ENCODE measurements at regions not wholly inside any gene's neighbourhood (a gene's known extent, or its start where the extent isn't known, plus 50 kb on each side); places are given as distances from the start of the nearest gene placed in this dataset.

DNA sequence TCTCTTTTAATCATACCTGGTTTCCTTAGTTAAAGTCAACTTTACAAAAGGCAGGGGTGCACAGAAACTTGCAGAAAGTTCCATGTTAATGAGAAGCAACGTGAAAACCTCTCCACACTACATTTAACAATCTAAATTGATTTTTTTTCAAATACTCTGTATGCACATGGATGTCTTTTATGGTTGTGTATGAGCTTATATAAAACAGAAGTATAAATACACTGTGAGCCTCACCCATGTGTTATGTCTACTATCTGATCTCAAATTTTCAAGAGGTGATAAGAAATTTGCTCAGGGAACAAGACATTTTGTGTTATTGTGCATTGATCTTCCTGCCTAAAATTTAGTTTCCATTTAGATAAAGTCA is 617.6 kb downstream of the ADCYAP1 start:
- DNase-seq (ENCODE audit: low read depth, low spot score), result no peak
- H3K27ac ChIP-seq, result no peak overlapping the region
- H3K9me3 ChIP-seq (ENCODE audit: low read depth, low read length), result no peaks in the 10 kb centered on the region
- no peaks in the 10 kb centered on the region for H3K36me3 ChIP-seq (ENCODE audit: insufficient read depth, low read length)
- H3K4me3 ChIP-seq, result no peak overlapping the region
- TF ChIP-seq EZH2 (IDR thresholded peaks at IDR 0.05), result no peak
- no peak for TF ChIP-seq FOXP2 (optimal IDR thresholded peaks at IDR 0.05; ENCODE audit: control extremely low read depth, extremely low read length, insufficient read depth)
- TF ChIP-seq POLR2AphosphoS5 (IDR thresholded peaks at IDR 0.05; ENCODE audit: borderline replicate concordance, low read depth, low read length), result no peak
- no peak overlapping the region for H3K9ac ChIP-seq (ENCODE audit: insufficient read length)

DNA sequence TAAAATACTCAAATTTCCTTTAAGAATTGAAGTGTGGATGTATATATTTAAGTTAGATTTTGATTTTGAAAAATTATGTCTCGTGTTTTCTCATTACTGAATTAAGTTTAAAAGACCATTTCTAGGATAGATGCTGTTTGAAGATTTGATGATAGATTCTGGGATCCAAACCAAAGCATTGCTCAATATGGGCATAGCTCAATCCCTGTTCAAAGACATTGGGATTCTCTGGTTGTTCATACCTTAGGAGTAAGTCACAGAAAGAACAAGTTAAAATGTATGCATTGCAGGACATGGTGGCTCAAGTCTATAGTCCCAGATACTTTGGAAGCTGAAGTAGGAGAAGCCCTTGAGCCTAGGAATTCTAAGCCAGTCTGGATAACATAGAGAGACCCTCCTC is 622.3 kb downstream of the ADCYAP1 start:
- Histone ChIP-seq H3K27ac (no peak overlapping the region), H3K9me3 (ENCODE audit: low read depth, low read length) (no peaks in the 10 kb centered on the region), H3K9ac (ENCODE audit: insufficient read length) (no peak overlapping the region), H3K36me3 (ENCODE audit: insufficient read depth, low read length) (no peaks in the 10 kb centered on the region), H3K4me3 (no peak overlapping the region)
- TF ChIP-seq EZH2 (IDR thresholded peaks at IDR 0.05), result no peak
- no peak for TF ChIP-seq POLR2AphosphoS5 (IDR thresholded peaks at IDR 0.05; ENCODE audit: borderline replicate concordance, low read depth, low read length)
- TF ChIP-seq FOXP2 (optimal IDR thresholded peaks at IDR 0.05; ENCODE audit: control extremely low read depth, extremely low read length, insufficient read depth), result no peak
- DNase-seq (ENCODE audit: low read depth, low spot score), result no peak

DNA sequence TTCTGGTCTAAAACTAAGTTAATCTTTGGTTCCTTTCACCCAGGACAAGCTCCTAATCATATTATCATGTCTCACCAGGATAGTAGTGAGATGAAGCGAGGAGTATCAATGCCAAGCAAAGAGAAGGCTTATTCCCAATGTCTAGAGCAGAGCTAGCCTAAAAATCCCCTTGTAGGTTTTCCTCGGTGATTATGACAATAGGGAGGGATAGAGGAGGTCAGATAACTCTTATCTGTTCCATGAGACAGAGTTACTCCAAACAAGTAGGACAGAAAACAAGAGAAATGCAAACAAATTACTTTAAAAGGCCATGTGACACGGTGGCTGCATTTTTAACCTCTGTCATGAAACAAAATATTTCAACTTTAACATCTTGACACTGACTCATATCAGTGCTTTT is 623.1 kb downstream of the ADCYAP1 start:
- no peak overlapping the region for H3K4me3 ChIP-seq
- H3K9ac ChIP-seq (ENCODE audit: insufficient read length), result no peak overlapping the region
- no peaks in the 10 kb centered on the region for H3K9me3 ChIP-seq (ENCODE audit: low read depth, low read length)
- H3K36me3 ChIP-seq (ENCODE audit: insufficient read depth, low read length), result no peaks in the 10 kb centered on the region
- no peak for DNase-seq (ENCODE audit: low read depth, low spot score)
- no peak for TF ChIP-seq FOXP2 (optimal IDR thresholded peaks at IDR 0.05; ENCODE audit: control extremely low read depth, extremely low read length, insufficient read depth)
- TF ChIP-seq EZH2 (IDR thresholded peaks at IDR 0.05), result no peak
- no peak for TF ChIP-seq POLR2AphosphoS5 (IDR thresholded peaks at IDR 0.05; ENCODE audit: borderline replicate concordance, low read depth, low read length)
- no peak overlapping the region for H3K27ac ChIP-seq

DNA sequence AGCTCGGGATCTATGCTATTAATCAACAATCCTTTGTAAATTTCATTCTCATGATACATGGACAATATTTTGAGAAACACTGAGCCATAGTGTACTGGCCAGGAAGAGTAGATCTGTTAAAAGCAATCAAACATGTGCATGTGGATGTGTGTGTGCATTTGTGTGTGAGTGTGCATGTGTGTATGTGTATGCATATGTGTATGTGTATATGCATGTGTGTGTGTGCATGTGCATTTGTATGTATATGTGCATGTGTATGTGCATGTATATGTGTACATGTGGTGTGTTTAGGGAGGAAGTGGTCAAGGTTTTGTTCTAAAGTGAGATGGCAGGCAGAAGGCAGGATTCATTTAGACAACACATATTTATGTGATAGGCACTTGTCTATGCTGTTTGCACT is 623.8 kb downstream of the ADCYAP1 start:
- no peak overlapping the region for H3K4me3 ChIP-seq
- no peak overlapping the region for H3K9ac ChIP-seq (ENCODE audit: insufficient read length)
- DNase-seq (ENCODE audit: low read depth, low spot score), result no peak
- H3K36me3 ChIP-seq (ENCODE audit: insufficient read depth, low read length), result no peaks in the 10 kb centered on the region
- no peak for TF ChIP-seq POLR2AphosphoS5 (IDR thresholded peaks at IDR 0.05; ENCODE audit: borderline replicate concordance, low read depth, low read length)
- no peak for TF ChIP-seq EZH2 (IDR thresholded peaks at IDR 0.05)
- no peak for TF ChIP-seq FOXP2 (optimal IDR thresholded peaks at IDR 0.05; ENCODE audit: control extremely low read depth, extremely low read length, insufficient read depth)
- H3K27ac ChIP-seq, result no peak overlapping the region
- H3K9me3 ChIP-seq (ENCODE audit: low read depth, low read length), result no peaks in the 10 kb centered on the region

DNA sequence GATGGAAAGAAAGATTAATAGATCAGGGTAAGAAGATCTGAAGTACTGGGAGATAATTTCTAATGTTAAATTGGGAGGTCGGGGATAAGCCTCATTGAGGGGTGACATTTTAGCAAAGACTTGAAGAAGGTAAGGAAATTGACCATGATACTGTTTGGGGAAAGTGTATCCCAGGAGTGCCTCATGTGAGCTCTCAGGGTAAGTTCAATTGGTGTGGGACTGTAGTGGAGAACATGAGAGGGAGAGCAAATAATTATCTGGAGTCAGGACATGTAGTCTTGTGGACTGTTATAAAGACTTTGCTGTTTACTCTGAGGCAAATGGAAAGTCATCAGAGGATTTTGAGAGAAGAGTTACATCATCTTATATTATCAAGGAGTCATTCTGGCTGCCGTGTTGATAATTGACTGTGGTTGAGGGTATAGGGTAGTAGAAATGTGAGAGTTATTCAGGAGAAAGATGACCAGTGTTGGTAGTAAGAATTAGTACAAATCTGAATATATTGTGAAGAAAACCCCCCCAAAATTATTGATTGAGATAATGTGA is 624.4 kb downstream of the ADCYAP1 start:
- H3K27ac ChIP-seq, result no peak overlapping the region
- TF ChIP-seq EZH2 (IDR thresholded peaks at IDR 0.05), result no peak
- no peak for TF ChIP-seq POLR2AphosphoS5 (IDR thresholded peaks at IDR 0.05; ENCODE audit: borderline replicate concordance, low read depth, low read length)
- TF ChIP-seq FOXP2 (optimal IDR thresholded peaks at IDR 0.05; ENCODE audit: control extremely low read depth, extremely low read length, insufficient read depth), result no peak
- no peaks in the 10 kb centered on the region for H3K9me3 ChIP-seq (ENCODE audit: low read depth, low read length)
- no peak overlapping the region for H3K4me3 ChIP-seq
- no peak overlapping the region for H3K9ac ChIP-seq (ENCODE audit: insufficient read length)
- H3K36me3 ChIP-seq (ENCODE audit: insufficient read depth, low read length), result no peaks in the 10 kb centered on the region
- DNase-seq (ENCODE audit: low read depth, low spot score), result no peak

DNA sequence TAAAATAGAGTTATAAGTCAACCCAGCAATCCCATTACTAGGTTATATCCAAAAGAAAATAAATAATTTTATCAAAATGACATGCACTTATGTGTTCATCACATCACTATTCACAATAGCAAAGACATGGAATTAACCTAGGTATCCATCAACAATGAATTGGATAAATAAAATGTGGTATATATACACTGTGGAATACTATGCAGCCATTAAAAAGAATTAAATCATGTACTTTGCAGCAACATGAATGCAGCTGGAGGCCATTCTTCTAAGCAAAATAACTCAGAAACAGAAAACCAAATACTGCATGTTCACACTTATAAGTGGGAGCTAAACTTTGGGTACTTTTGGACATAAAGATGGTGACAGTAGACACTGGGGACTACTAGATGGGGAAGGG is 626.0 kb downstream of the ADCYAP1 start:
- Histone ChIP-seq H3K4me3 (no peak overlapping the region), H3K36me3 (ENCODE audit: insufficient read depth, low read length) (no peaks in the 10 kb centered on the region), H3K9me3 (ENCODE audit: low read depth, low read length) (no peaks in the 10 kb centered on the region), H3K27ac (no peak overlapping the region), H3K9ac (ENCODE audit: insufficient read length) (no peak overlapping the region)
- no peak for DNase-seq (ENCODE audit: low read depth, low spot score)
- TF ChIP-seq POLR2AphosphoS5 (IDR thresholded peaks at IDR 0.05; ENCODE audit: borderline replicate concordance, low read depth, low read length) (no peak), EZH2 (IDR thresholded peaks at IDR 0.05) (no peak), FOXP2 (optimal IDR thresholded peaks at IDR 0.05; ENCODE audit: control extremely low read depth, extremely low read length, insufficient read depth) (no peak)

DNA sequence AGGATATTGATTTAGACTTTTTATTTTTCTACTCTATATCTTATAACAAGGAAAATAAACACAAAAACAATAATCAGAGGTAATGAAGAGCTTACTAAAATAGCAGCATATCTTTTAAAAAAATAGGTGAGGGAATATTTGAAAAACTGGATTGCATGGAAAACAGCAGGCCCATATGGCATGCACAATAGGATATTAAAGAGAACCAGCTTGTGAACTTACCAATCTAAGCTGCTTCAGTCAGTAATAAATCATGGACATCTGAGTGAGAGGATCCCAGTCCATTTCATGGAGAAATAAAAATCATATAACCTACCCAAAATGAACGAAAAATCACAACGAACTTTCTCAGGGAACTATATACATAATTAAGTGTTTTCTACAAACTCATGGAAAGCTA is 634.6 kb downstream of the ADCYAP1 start:
- TF ChIP-seq FOXP2 (optimal IDR thresholded peaks at IDR 0.05; ENCODE audit: control extremely low read depth, extremely low read length, insufficient read depth), result no peak
- TF ChIP-seq EZH2 (IDR thresholded peaks at IDR 0.05), result no peak
- no peak for TF ChIP-seq POLR2AphosphoS5 (IDR thresholded peaks at IDR 0.05; ENCODE audit: borderline replicate concordance, low read depth, low read length)

DNA sequence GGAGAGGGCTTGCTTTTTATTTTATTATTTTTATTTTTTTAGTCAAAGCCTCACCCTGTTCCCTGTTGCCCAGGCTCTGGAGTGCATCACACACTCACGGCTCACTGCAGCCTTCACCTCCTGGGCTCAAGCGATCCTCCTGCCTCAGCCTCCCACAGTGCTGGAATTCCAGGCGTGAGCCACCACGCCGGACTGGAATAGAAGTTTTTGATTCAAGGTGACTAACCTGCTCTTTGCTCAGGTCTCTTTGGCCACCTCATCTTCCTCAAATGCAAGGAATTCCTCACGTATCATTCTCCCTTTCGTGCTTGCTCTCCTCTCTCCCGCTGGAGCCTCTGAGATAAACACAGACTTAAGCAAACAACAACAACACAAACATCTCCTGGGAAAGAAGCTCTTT is 636.8 kb downstream of the ADCYAP1 start:
- Histone ChIP-seq H3K27ac (no peak overlapping the region), H3K36me3 (ENCODE audit: insufficient read depth, low read length) (no peaks in the 10 kb centered on the region), H3K4me3 (no peak overlapping the region), H3K9ac (ENCODE audit: insufficient read length) (no peak overlapping the region), H3K9me3 (ENCODE audit: low read depth, low read length) (no peaks in the 10 kb centered on the region)
- DNase-seq (ENCODE audit: low read depth, low spot score), result no peak
- no peak for TF ChIP-seq FOXP2 (optimal IDR thresholded peaks at IDR 0.05; ENCODE audit: control extremely low read depth, extremely low read length, insufficient read depth)
- TF ChIP-seq POLR2AphosphoS5 (IDR thresholded peaks at IDR 0.05; ENCODE audit: borderline replicate concordance, low read depth, low read length), result no peak
- no peak for TF ChIP-seq EZH2 (IDR thresholded peaks at IDR 0.05)

More for the DNA sequence above, 634.6 kb downstream of the ADCYAP1 start:
- Histone ChIP-seq H3K9ac (ENCODE audit: insufficient read length) (no peak overlapping the region), H3K4me3 (no peak overlapping the region), H3K36me3 (ENCODE audit: insufficient read depth, low read length) (no peaks in the 10 kb centered on the region), H3K9me3 (ENCODE audit: low read depth, low read length) (no peaks in the 10 kb centered on the region), H3K27ac (no peak overlapping the region)
- DNase-seq (ENCODE audit: low read depth, low spot score), result no peak

DNA sequence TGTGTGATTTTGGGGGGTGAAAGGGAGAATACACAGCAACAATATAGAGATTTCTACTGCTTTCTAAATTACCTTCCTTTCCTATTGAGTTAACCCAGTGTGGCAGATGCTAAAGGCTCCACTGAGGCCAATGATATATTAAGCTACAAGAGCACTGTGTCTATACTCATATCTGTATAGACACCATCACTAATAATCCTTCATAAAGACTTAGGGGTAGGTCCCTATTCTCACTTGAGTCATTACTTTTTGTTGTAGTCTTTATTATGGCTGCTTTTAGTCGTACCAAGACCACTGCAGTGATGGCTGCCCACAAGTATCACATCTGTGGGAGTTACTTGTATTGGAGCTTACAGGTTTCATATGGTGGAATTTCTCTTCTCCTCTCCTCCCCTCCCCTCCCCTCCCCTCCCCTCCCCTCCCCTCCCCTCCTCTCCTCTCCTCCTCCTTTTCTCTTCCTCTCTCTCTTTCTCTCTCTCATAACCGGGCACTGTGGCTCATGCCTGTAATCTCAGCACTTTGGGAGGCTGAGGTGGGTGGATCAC is 637.6 kb downstream of the ADCYAP1 start:
- H3K27ac ChIP-seq, result no peak overlapping the region
- no peak overlapping the region for H3K4me3 ChIP-seq
- no peaks in the 10 kb centered on the region for H3K36me3 ChIP-seq (ENCODE audit: insufficient read depth, low read length)
- no peaks in the 10 kb centered on the region for H3K9me3 ChIP-seq (ENCODE audit: low read depth, low read length)
- TF ChIP-seq EZH2 (IDR thresholded peaks at IDR 0.05) (no peak), POLR2AphosphoS5 (IDR thresholded peaks at IDR 0.05; ENCODE audit: borderline replicate concordance, low read depth, low read length) (no peak), FOXP2 (optimal IDR thresholded peaks at IDR 0.05; ENCODE audit: control extremely low read depth, extremely low read length, insufficient read depth) (no peak)
- H3K9ac ChIP-seq (ENCODE audit: insufficient read length), result no peak overlapping the region
- no peak for DNase-seq (ENCODE audit: low read depth, low spot score)
